Neural crest cell (in vitro differentiated cells): ENCODE measurements at regions not wholly inside any gene's neighbourhood (a gene's known extent, or its start where the extent isn't known, plus 50 kb on each side); places are given as distances from the start of the nearest gene placed in this dataset.
"Not testable (repeated sequence)": the region's sequence is repeated elsewhere in the genome, so short reads cannot be mapped to it uniquely, and the experiment has no call there.

Experiments used
- DNase-seq: peaks from one replicate; pipeline ENCODE4 v3.0.0; 2021; ENCODE audit warnings: low read depth, mixed read lengths, low spot score
- H3K27ac Mint-ChIP-seq: one replicate; pipeline ENCODE4 v1.8.0; 2021; ENCODE audit warnings: mild to moderate bottlenecking, mixed read lengths; ENCODE audit not compliant: unreplicated experiment
- H3K27me3 Mint-ChIP-seq: 2 replicates; pipeline ENCODE4 v1.8.0; 2021; ENCODE audit warnings: low read depth, mild to moderate bottlenecking, mixed read lengths
- H3K36me3 Mint-ChIP-seq: 2 replicates; pipeline ENCODE4 v1.8.0; 2021; ENCODE audit warnings: low read depth, mild to moderate bottlenecking, mixed read lengths
- H3K4me1 Mint-ChIP-seq: 2 replicates; pipeline ENCODE4 v1.8.0; 2021; ENCODE audit warnings: mixed read lengths
- H3K4me3 Mint-ChIP-seq: one replicate; pipeline ENCODE4 v1.8.0; 2021; ENCODE audit warnings: mild to moderate bottlenecking, mixed read lengths
- H3K9me3 Mint-ChIP-seq: 2 replicates; pipeline ENCODE4 v1.8.0; 2021; ENCODE audit warnings: mixed read lengths
- TF ChIP-seq, protein P1 (sequence below): fragments of 200-600 bp; sonication (generic); conservative IDR thresholded peaks from 2 replicates; pipeline ENCODE4 v1.5.0; 2021; ENCODE audit warnings: antibody characterized with exemption, mild to moderate bottlenecking

DNA sequence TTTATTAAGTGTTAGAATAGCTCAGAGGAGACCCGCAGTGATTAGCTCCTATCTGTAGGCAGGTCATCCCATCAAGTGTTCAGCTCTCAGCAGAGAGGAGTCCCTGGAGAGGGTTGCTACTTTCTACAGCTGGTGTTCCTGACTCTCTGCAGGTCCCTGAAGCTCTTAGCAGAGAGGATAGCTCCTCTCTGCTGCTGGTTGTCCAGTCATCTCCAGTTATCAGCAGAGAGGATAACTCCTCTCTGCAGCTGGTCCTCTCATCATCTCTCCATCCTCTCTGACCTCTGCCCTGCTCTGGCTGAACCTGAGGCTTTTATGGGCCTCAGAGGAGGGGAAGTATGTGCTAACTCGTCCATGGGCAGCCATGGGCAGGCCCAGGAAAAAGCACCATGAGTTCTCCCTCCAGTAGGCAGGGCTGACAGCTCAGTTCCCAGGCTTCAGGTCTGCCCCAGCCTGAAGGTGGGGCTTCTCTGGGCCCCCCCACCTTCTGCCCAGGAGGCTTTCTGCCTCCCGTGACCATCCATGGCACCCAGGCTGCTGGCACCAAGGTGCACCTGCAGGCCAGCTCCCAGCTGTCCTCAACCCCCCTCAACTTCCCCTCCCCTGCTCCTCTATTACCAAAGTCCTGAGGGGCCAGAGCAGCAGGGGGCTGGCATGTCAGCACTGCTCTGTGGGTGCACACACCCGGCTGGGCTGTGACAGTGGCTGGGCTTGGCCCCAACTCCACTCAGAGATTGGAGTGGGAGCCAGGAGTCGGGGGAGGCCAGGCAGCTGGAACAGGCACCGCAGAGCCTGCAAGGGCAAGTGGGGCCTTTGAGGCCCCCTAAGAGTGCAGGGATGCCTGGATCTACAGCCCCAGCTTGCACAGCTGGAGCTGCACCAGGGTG lies 98.9 kb upstream of the FRMD4B start:
- Mint-ChIP-seq H3K4me3 (no peak overlapping the region), H3K4me1 (peaks cover 4% of the 10 kb centered on the region), H3K9me3 (peaks cover 4% of the 10 kb centered on the region), H3K27me3 (no peaks in the 10 kb centered on the region), H3K27ac (no peak overlapping the region), H3K36me3 (peaks cover 5% of the 10 kb centered on the region)
- TF ChIP-seq, protein P1, sequence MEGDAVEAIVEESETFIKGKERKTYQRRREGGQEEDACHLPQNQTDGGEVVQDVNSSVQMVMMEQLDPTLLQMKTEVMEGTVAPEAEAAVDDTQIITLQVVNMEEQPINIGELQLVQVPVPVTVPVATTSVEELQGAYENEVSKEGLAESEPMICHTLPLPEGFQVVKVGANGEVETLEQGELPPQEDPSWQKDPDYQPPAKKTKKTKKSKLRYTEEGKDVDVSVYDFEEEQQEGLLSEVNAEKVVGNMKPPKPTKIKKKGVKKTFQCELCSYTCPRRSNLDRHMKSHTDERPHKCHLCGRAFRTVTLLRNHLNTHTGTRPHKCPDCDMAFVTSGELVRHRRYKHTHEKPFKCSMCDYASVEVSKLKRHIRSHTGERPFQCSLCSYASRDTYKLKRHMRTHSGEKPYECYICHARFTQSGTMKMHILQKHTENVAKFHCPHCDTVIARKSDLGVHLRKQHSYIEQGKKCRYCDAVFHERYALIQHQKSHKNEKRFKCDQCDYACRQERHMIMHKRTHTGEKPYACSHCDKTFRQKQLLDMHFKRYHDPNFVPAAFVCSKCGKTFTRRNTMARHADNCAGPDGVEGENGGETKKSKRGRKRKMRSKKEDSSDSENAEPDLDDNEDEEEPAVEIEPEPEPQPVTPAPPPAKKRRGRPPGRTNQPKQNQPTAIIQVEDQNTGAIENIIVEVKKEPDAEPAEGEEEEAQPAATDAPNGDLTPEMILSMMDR: no peak
- DNase-seq: no peak

DNA sequence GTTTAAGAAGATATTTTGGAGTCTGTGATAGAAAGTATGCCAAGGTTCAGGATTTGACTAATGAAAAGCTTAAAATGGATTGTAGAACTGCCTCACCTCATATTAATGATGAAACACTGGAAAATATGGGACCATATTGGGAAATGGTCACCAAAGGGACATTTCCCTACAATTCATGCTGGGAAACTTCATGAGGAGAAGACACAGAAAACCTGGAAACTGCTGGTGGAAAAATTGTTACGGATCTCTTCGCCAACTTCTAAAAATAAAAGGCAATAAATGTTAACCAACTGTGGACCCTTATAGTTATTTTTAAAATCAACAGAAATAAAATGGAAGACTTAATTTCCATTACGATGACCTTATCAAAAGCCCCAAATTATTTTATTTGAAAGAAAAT lies 97.6 kb upstream of the FRMD4B start:
- H3K4me3 Mint-ChIP-seq: no peak overlapping the region

DNA sequence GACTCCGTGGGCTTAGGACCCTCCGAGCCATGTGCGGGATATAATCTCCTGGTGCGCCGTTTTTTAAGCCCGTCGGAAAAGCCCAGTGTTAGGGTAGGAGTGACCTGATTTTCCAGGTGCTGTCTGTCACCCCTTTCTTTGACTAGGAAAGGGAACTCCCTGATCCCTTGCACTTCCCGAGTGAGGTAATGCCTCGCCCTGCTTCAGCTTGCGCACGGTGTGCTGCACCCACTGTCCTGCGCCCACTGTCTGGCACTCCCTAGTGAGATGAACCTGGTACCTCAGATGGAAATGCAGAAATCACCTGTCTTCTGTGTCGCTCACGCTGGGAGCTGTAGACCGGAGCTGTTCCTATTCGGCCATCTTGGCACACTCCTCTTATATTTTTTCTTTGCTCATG lies 95.1 kb upstream of the FRMD4B start:
- not testable (repeated sequence) for H3K27me3 Mint-ChIP-seq, H3K27ac Mint-ChIP-seq, H3K4me3 Mint-ChIP-seq, H3K36me3 Mint-ChIP-seq, DNase-seq, H3K9me3 Mint-ChIP-seq, H3K4me1 Mint-ChIP-seq

More for the DNA sequence above, 97.6 kb upstream of the FRMD4B start:
- Mint-ChIP-seq H3K4me1 (peaks cover 4% of the 10 kb centered on the region), H3K27ac (no peak overlapping the region), H3K9me3 (peaks cover 5% of the 10 kb centered on the region), H3K27me3 (no peaks in the 10 kb centered on the region), H3K36me3 (peaks cover 7% of the 10 kb centered on the region)
- TF ChIP-seq, protein P1: no peak
- no peak for DNase-seq

DNA sequence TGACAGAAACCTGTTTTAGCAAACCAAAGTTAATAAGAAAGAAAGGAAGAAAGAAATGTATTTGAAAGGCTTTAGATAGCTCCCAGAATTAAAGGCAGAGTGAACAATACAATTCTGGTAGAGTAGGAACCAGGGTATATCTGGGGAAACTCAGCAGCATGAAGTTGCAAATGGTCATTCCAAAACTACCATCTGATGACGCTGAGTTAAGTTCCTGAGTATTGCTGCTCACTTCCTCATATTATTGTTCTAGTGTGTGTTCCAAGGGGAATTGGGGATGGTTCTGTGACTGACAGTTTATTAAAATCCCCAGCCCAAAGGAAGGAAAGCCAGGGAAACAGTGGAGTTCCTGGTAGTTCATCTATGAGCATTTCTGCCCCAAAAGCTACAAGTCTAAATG lies 88.3 kb upstream of the FRMD4B start:
- Mint-ChIP-seq H3K27me3 (no peaks in the 10 kb centered on the region), H3K27ac (no peak overlapping the region), H3K9me3 (peaks cover 9% of the 10 kb centered on the region), H3K36me3 (peaks cover 4% of the 10 kb centered on the region), H3K4me1 (no peaks in the 10 kb centered on the region), H3K4me3 (no peak overlapping the region)
- TF ChIP-seq, protein P1: no peak
- DNase-seq: no peak

DNA sequence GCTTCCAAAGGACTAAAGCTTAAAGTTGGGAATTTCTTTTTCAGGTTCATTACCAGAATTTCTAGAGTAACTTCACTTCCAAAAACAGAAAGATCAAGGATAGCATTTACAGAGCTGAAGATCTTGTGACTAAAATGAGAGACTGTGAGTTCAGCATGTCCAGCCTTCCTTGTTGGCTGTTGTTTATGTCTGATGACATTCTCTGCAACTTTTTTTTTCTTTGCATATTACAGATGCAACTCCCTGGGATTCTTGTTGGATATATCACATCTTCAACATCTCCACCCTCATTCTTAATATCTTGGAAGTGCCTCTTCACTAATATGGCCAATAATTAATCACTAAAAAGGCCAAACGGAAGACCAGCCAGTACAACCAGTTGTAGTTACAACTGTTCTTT lies 86.2 kb upstream of the FRMD4B start:
- DNase-seq: no peak
- Mint-ChIP-seq H3K4me3 (no peak overlapping the region), H3K27ac (no peak overlapping the region), H3K27me3 (no peaks in the 10 kb centered on the region), H3K9me3 (peaks cover 4% of the 10 kb centered on the region), H3K36me3 (no peaks in the 10 kb centered on the region), H3K4me1 (no peaks in the 10 kb centered on the region)
- TF ChIP-seq, protein P1: no peak

DNA sequence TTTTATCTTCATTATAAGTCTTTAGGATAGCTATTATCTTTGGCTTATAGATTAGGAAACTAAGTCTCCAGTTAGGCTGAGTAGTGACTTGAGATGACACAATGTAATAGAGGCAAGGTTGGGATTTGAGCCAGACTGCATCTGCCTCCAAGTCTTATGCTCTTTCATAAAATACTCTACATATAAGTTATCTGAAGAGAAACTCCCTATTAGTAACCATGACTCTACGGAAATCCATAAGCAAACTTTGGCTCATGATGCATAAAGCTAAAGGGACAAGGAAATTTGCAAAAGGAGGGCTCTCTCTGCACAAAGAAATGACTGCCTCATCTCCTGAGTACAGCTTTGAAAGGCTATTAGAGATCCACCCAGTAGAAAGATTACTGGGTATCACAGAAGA lies 77.6 kb upstream of the FRMD4B start:
- Mint-ChIP-seq H3K4me1 (peaks cover 4% of the 10 kb centered on the region), H3K9me3 (no peaks in the 10 kb centered on the region), H3K27me3 (no peaks in the 10 kb centered on the region), H3K36me3 (no peaks in the 10 kb centered on the region), H3K27ac (no peak overlapping the region), H3K4me3 (no peak overlapping the region)
- TF ChIP-seq, protein P1: no peak
- no peak for DNase-seq
